Esophagus squamous epithelium (tissue), 4 donors: ENCODE measurements at regions not wholly inside any gene's neighbourhood (a gene's known extent, or its start where the extent isn't known, plus 50 kb on each side); places are given as distances from the start of the nearest gene placed in this dataset.

Experiments used
- POLR2A ChIP-seq, 4 donors: fragments of 450-650 bp; IDR thresholded peaks; one replicate each; pipeline ENCODE4 v1.6.1; 2017; ENCODE audit warnings: antibody characterized with exemption in 4 of 4, mild to moderate bottlenecking in 4 of 4, moderate library complexity in 3 of 4
- TF ChIP-seq, protein P1 (sequence below), 6 experiments: fragments of 450-650 bp in 4 of 6; fragments of 200-600 bp in 2 of 6; sonication (generic) in 2 of 6; IDR thresholded peaks; one replicate each; pipeline ENCODE4 v1.5.1; 2016 to 2019; ENCODE audit warnings: antibody characterized with exemption in 6 of 6, mild to moderate bottlenecking in 4 of 6, moderate library complexity in 4 of 6

DNA sequence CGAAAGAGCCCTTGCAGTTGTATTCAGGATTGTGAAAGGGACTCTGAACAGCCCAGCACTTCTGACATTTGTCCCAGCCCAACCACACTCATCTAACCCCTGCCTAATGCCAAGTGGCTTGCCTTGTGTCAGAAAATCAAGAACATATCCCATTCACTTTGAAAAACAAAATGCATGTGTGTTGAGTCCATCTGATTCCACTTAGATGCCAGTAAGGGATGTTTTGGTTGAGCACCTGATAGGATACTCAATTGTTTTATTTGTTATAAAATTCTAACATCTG is 776.8 kb downstream of the BCL11A start:
- TF ChIP-seq, protein P1, sequence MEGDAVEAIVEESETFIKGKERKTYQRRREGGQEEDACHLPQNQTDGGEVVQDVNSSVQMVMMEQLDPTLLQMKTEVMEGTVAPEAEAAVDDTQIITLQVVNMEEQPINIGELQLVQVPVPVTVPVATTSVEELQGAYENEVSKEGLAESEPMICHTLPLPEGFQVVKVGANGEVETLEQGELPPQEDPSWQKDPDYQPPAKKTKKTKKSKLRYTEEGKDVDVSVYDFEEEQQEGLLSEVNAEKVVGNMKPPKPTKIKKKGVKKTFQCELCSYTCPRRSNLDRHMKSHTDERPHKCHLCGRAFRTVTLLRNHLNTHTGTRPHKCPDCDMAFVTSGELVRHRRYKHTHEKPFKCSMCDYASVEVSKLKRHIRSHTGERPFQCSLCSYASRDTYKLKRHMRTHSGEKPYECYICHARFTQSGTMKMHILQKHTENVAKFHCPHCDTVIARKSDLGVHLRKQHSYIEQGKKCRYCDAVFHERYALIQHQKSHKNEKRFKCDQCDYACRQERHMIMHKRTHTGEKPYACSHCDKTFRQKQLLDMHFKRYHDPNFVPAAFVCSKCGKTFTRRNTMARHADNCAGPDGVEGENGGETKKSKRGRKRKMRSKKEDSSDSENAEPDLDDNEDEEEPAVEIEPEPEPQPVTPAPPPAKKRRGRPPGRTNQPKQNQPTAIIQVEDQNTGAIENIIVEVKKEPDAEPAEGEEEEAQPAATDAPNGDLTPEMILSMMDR (IDR thresholded peaks at IDR 0.05): no peak
- no peak for TF ChIP-seq POLR2A (IDR thresholded peaks at IDR 0.05)
